Esophagus squamous epithelium (tissue), 4 donors: ENCODE measurements at regions not wholly inside any gene's neighbourhood (a gene's known extent, or its start where the extent isn't known, plus 50 kb on each side); places are given as distances from the start of the nearest gene placed in this dataset.

Source experiments
- CTCF ChIP-seq, 6 experiments: fragments of 450-650 bp in 4 of 6; fragments of 200-600 bp in 2 of 6; sonication (generic) in 2 of 6; IDR thresholded peaks; one replicate each; pipeline ENCODE4 v1.5.1; 2016 to 2019; ENCODE audit warnings: antibody characterized with exemption in 6 of 6, mild to moderate bottlenecking in 4 of 6, moderate library complexity in 4 of 6
- POLR2A ChIP-seq, 4 donors: fragments of 450-650 bp; IDR thresholded peaks; one replicate each; pipeline ENCODE4 v1.6.1; 2017; ENCODE audit warnings: antibody characterized with exemption in 4 of 4, mild to moderate bottlenecking in 4 of 4, moderate library complexity in 3 of 4

- TF ChIP-seq CTCF (IDR thresholded peaks at IDR 0.05) (no peak), POLR2A (IDR thresholded peaks at IDR 0.05) (no peak)
These were observed 359.2 kb upstream of the SGCG start for GRCh38 chr13:22821589-22821988.
